K562 (cell line): ENCODE measurements at regions not wholly inside any gene's neighbourhood (a gene's known extent, or its start where the extent isn't known, plus 50 kb on each side); places are given as distances from the start of the nearest gene placed in this dataset.

Experiments used
- BACH1 ChIP-seq: fragments of 200-800 bp; sonication (Bioruptor generic); IDR thresholded peaks from 2 replicates; pipeline ENCODE4 v1.6.1; 2016; ENCODE audit warnings: missing genetic modification characterization, missing compliant biosample characterization
- ILF3 ChIP-seq: fragments of 450-650 bp; IDR thresholded peaks from 2 replicates; pipeline ENCODE4 v1.6.1; 2018; ENCODE audit warnings: antibody characterized with exemption, mild to moderate bottlenecking, moderate library complexity, borderline replicate concordance
- MAFK ChIP-seq: IDR thresholded peaks from 2 replicates; pipeline ENCODE4 v1.6.1; 2011; ENCODE audit warnings: low read length, improper control_type of control experiment
- NFE2L1 ChIP-seq: fragments of 450-650 bp; IDR thresholded peaks from 2 replicates; pipeline ENCODE4 v1.6.1; 2016; ENCODE audit warnings: missing genetic modification characterization, low read depth, mild to moderate bottlenecking, missing compliant biosample characterization, moderate library complexity, borderline replicate concordance
- NR4A1 ChIP-seq, 2 experiments: fragments of 250-450 bp in 1 of 2; fragments of 450-650 bp in 1 of 2; sonication (Bioruptor Pico) in 1 of 2; IDR thresholded peaks; 2 replicates each; pipeline versions ENCODE4 v1.4.0 to v1.6.1; 2016 to 2020; ENCODE audit warnings: mild to moderate bottlenecking in 2 of 2, missing compliant biosample characterization in 1 of 2, missing genetic modification characterization in 1 of 2, moderate library complexity in 1 of 2
- SMAD1 ChIP-seq: fragments of 150-350 bp; IDR thresholded peaks from 2 replicates; pipeline ENCODE4 v1.6.1; 2014; ENCODE audit warnings: low read length, low read depth; ENCODE audit not compliant: partially characterized antibody
- ZNF384 ChIP-seq: IDR thresholded peaks from 2 replicates; pipeline ENCODE4 v1.6.1; 2012; ENCODE audit warnings: low read depth, low read length, improper control_type of control experiment
- TF ChIP-seq, protein P1 (sequence below): fragments of 450-650 bp; IDR thresholded peaks from 2 replicates; pipeline ENCODE4 v1.6.1; 2016; ENCODE audit warnings: low read depth
- TF ChIP-seq, protein P2 (sequence below): sonication (generic); formaldehyde crosslinking; IDR thresholded peaks from 2 replicates; pipeline ENCODE4 v1.8.1; 2023; ENCODE audit warnings: mild to moderate bottlenecking, missing genetic modification reagents
- TF ChIP-seq, protein P3 (sequence below), 2 experiments: IDR thresholded peaks; 2 replicates each; pipeline ENCODE4 v1.6.1; 2012; ENCODE audit warnings: improper control_type of control experiment in 2 of 2, low read depth in 2 of 2, low read length in 2 of 2, borderline replicate concordance in 1 of 2

DNA sequence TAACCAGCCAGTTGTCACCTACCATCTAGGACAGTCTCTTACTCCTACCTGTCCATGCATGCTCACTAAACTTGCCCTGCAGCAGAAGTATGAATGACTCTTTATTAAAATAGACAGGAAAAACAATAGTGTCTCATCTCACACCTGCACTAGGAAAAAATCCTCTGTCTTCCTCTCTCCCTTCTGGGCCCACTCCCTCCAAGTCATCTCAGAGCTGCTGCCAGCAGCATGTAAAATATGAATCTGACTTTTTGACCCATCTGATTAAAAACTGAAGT lies 93.5 kb upstream of the THBS1 start (continued):
- TF ChIP-seq, protein P1, sequence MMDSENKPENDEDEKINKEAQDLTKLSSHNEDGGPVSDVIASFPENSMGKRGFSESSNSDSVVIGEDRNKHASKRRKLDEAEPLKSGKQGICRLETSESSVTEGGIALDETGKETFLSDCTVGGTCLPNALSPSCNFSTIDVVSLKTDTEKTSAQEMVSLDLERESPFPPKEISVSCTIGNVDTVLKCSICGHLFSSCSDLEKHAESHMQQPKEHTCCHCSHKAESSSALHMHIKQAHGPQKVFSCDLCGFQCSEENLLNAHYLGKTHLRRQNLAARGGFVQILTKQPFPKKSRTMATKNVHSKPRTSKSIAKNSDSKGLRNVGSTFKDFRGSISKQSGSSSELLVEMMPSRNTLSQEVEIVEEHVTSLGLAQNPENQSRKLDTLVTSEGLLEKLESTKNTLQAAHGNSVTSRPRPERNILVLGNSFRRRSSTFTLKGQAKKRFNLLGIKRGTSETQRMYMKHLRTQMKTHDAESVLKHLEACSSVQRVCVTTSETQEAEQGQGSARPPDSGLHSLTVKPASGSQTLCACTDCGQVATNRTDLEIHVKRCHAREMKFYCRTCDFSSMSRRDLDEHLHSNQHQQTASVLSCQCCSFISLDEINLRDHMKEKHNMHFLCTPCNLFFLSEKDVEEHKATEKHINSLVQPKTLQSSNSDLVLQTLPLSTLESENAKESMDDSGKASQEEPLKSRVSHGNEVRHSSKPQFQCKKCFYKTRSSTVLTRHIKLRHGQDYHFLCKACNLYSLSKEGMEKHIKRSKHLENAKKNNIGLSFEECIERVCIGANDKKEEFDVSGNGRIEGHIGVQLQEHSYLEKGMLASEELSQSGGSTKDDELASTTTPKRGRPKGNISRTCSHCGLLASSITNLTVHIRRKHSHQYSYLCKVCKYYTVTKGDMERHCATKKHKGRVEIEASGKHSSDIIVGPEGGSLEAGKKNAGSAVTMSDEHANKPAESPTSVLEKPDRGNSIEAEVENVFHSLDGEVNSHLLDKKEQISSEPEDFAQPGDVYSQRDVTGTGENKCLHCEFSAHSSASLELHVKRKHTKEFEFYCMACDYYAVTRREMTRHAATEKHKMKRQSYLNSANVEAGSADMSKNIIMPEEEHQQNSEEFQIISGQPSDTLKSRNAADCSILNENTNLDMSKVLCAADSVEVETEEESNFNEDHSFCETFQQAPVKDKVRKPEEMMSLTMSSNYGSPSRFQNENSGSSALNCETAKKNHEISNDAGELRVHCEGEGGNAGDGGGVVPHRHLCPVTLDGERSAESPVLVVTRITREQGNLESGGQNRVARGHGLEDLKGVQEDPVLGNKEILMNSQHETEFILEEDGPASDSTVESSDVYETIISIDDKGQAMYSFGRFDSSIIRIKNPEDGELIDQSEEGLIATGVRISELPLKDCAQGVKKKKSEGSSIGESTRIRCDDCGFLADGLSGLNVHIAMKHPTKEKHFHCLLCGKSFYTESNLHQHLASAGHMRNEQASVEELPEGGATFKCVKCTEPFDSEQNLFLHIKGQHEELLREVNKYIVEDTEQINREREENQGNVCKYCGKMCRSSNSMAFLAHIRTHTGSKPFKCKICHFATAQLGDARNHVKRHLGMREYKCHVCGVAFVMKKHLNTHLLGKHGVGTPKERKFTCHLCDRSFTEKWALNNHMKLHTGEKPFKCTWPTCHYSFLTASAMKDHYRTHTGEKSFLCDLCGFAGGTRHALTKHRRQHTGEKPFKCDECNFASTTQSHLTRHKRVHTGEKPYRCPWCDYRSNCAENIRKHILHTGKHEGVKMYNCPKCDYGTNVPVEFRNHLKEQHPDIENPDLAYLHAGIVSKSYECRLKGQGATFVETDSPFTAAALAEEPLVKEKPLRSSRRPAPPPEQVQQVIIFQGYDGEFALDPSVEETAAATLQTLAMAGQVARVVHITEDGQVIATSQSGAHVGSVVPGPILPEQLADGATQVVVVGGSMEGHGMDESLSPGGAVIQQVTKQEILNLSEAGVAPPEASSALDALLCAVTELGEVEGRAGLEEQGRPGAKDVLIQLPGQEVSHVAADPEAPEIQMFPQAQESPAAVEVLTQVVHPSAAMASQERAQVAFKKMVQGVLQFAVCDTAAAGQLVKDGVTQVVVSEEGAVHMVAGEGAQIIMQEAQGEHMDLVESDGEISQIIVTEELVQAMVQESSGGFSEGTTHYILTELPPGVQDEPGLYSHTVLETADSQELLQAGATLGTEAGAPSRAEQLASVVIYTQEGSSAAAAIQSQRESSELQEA = no peak
- no peak for TF ChIP-seq SMAD1
- TF ChIP-seq, protein P2, sequence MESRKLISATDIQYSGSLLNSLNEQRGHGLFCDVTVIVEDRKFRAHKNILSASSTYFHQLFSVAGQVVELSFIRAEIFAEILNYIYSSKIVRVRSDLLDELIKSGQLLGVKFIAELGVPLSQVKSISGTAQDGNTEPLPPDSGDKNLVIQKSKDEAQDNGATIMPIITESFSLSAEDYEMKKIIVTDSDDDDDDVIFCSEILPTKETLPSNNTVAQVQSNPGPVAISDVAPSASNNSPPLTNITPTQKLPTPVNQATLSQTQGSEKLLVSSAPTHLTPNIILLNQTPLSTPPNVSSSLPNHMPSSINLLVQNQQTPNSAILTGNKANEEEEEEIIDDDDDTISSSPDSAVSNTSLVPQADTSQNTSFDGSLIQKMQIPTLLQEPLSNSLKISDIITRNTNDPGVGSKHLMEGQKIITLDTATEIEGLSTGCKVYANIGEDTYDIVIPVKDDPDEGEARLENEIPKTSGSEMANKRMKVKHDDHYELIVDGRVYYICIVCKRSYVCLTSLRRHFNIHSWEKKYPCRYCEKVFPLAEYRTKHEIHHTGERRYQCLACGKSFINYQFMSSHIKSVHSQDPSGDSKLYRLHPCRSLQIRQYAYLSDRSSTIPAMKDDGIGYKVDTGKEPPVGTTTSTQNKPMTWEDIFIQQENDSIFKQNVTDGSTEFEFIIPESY (CRISPR knock-in tag) = no peak
- no peak for TF ChIP-seq ILF3
- no peak for TF ChIP-seq ZNF384
- no peak for TF ChIP-seq NFE2L1 (tag)
- TF ChIP-seq, protein P3, sequence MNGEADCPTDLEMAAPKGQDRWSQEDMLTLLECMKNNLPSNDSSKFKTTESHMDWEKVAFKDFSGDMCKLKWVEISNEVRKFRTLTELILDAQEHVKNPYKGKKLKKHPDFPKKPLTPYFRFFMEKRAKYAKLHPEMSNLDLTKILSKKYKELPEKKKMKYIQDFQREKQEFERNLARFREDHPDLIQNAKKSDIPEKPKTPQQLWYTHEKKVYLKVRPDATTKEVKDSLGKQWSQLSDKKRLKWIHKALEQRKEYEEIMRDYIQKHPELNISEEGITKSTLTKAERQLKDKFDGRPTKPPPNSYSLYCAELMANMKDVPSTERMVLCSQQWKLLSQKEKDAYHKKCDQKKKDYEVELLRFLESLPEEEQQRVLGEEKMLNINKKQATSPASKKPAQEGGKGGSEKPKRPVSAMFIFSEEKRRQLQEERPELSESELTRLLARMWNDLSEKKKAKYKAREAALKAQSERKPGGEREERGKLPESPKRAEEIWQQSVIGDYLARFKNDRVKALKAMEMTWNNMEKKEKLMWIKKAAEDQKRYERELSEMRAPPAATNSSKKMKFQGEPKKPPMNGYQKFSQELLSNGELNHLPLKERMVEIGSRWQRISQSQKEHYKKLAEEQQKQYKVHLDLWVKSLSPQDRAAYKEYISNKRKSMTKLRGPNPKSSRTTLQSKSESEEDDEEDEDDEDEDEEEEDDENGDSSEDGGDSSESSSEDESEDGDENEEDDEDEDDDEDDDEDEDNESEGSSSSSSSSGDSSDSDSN (IDR thresholded peaks at IDR 0.05; ENCODE audit: borderline replicate concordance in 1 of 2, low read depth in 2 of 2, low read length in 2 of 2) = no peak
- no peak for TF ChIP-seq MAFK
- TF ChIP-seq BACH1 (tag) = no peak
- no peak for TF ChIP-seq NR4A1 (CRISPR knock-in tag; IDR thresholded peaks at IDR 0.05)
- TF ChIP-seq NR4A1 (tag; IDR thresholded peaks at IDR 0.05) = no peak
